PFSK-1 (cell line): ENCODE measurements at regions not wholly inside any gene's neighbourhood (a gene's known extent, or its start where the extent isn't known, plus 50 kb on each side); places are given as distances from the start of the nearest gene placed in this dataset.

Experiments
- POLR2AphosphoS5 ChIP-seq: IDR thresholded peaks from 2 replicates; pipeline ENCODE4 v1.6.1; 2012; ENCODE audit warnings: low read depth, mild to moderate bottlenecking, control low read depth, low read length, moderate library complexity
- TAF1 ChIP-seq: IDR thresholded peaks from 2 replicates; pipeline ENCODE4 v1.6.1; 2012; ENCODE audit warnings: low read length, control low read depth, borderline replicate concordance; ENCODE audit not compliant: insufficient read depth

DNA sequence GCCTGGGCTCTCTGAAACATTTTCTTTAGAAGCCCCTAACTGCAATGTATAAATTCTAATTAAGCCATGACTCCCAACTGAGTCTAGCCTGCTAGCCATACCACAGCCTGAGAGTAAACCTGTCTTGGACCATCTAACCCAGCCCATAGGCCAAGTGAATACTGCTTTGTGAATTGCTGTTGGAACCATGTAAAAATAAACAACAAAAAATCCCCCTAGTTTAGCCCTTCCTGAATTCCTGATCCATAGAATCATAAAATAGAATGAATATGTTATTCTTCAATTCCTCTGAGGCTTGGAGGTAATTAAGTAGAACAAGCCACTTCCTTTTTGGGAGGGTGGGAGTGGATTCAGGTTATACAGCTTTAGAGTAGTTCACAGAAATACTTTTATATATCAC, 1496.4 kb downstream of the MRPL39 start:
- TF ChIP-seq POLR2AphosphoS5: no peak
- TF ChIP-seq TAF1: no peak
